ENCODE measurements at regions not wholly inside any gene's neighbourhood (a gene's known extent, or its start where the extent isn't known, plus 50 kb on each side); places are given as distances from the start of the nearest gene placed in this dataset.
"Not testable (repeated sequence)": the region's sequence is repeated elsewhere in the genome, so short reads cannot be mapped to it uniquely, and the experiment has no call there.

- no peak overlapping the region for H3K4me3 Mint-ChIP-seq
- DNase-seq (no peak), ATAC-seq (ENCODE audit: low read depth) (no peak)
- H3K4me1 Mint-ChIP-seq: no peaks in the 10 kb centered on the region
- no peak overlapping the region for H3K27ac Mint-ChIP-seq
- TF ChIP-seq CTCF (IDR thresholded peaks at IDR 0.05): no peak
- CTCF ChIA-PET: no interaction called here
- no peaks in the 10 kb centered on the region for H3K9me3 Mint-ChIP-seq
- POLR2A ChIA-PET: no interaction called here
- H3K36me3 Mint-ChIP-seq (ENCODE audit: low read depth): no peaks in the 10 kb centered on the region
- intact Hi-C loops (cut with micrococcal nuclease): no loop called here
- H3K27me3 Mint-ChIP-seq: no peaks in the 10 kb centered on the region
These were observed 133.1 kb downstream of the MACIR start for GRCh38 chr5:103391659-103392058.

- peaks cover under 1% of the 10 kb centered on the region for H3K27me3 Mint-ChIP-seq
- no peak overlapping the region for H3K27ac Mint-ChIP-seq
These were observed 131.3 kb downstream of the MACIR start for GRCh38 chr5:103389846-103390245.

GRCh38 chr5:103389357-103389756 is 130.8 kb downstream of the MACIR start:
- ChIA-PET POLR2A (no interaction called here), CTCF (no interaction called here)
- no peak for TF ChIP-seq CTCF (IDR thresholded peaks at IDR 0.05)
- DNase-seq (no peak), ATAC-seq (ENCODE audit: low read depth) (no peak)
- Mint-ChIP-seq H3K9me3 (no peaks in the 10 kb centered on the region), H3K27me3 (peaks cover 3% of the 10 kb centered on the region), H3K36me3 (ENCODE audit: low read depth) (no peaks in the 10 kb centered on the region), H3K4me1 (no peaks in the 10 kb centered on the region), H3K27ac (no peak overlapping the region), H3K4me3 (no peak overlapping the region)
- intact Hi-C loops (cut with micrococcal nuclease): no loop called here

More at GRCh38 chr5:103389846-103390245, 131.3 kb downstream of the MACIR start:
- Mint-ChIP-seq H3K4me3 (no peak overlapping the region), H3K4me1 (no peaks in the 10 kb centered on the region), H3K9me3 (no peaks in the 10 kb centered on the region), H3K36me3 (ENCODE audit: low read depth) (no peaks in the 10 kb centered on the region)
- no peak for DNase-seq
- no peak for ATAC-seq (ENCODE audit: low read depth)
- intact Hi-C loops (cut with micrococcal nuclease): no loop called here
- POLR2A ChIA-PET: no interaction called here
- CTCF ChIA-PET: no interaction called here
- no peak for TF ChIP-seq CTCF (IDR thresholded peaks at IDR 0.05)

GRCh38 chr5:103385722-103386121 is 127.2 kb downstream of the MACIR start:
- intact Hi-C loops (cut with micrococcal nuclease): no loop called here
- CTCF ChIA-PET: no interaction called here
- peaks cover 8% of the 10 kb centered on the region for H3K9me3 Mint-ChIP-seq
- no peaks in the 10 kb centered on the region for H3K36me3 Mint-ChIP-seq (ENCODE audit: low read depth)
- H3K27ac Mint-ChIP-seq: no peak overlapping the region
- no peak overlapping the region for H3K4me3 Mint-ChIP-seq
- ATAC-seq (ENCODE audit: low read depth): no peak
- H3K4me1 Mint-ChIP-seq: no peaks in the 10 kb centered on the region
- TF ChIP-seq CTCF (IDR thresholded peaks at IDR 0.05): no peak
- peaks cover 9% of the 10 kb centered on the region for H3K27me3 Mint-ChIP-seq
- POLR2A ChIA-PET: no interaction called here
- DNase-seq: no peak

- ATAC-seq (ENCODE audit: low read depth); H3K4me3 Mint-ChIP-seq; POLR2A ChIA-PET; H3K36me3 Mint-ChIP-seq (ENCODE audit: low read depth); H3K4me1 Mint-ChIP-seq; H3K9me3 Mint-ChIP-seq; H3K27me3 Mint-ChIP-seq; H3K27ac Mint-ChIP-seq; DNase-seq; CTCF ChIA-PET; intact Hi-C loops (cut with micrococcal nuclease): not testable (repeated sequence)
These were observed 119.1 kb downstream of the MACIR start for GRCh38 chr5:103377638-103378037.

- Mint-ChIP-seq H3K27ac (no peak overlapping the region), H3K27me3 (no peaks in the 10 kb centered on the region), H3K36me3 (ENCODE audit: low read depth) (no peaks in the 10 kb centered on the region), H3K4me3 (no peak overlapping the region), H3K4me1 (no peaks in the 10 kb centered on the region), H3K9me3 (no peaks in the 10 kb centered on the region)
- no peak for TF ChIP-seq CTCF (IDR thresholded peaks at IDR 0.05)
- ChIA-PET POLR2A (no interaction called here), CTCF (no interaction called here)
- ATAC-seq (ENCODE audit: low read depth) (no peak), DNase-seq (no peak)
- intact Hi-C loops (cut with micrococcal nuclease): no loop called here
These were observed 117.5 kb downstream of the MACIR start for GRCh38 chr5:103375863-103376591.
